Right atrium auricular region (tissue), 2 donors: ENCODE measurements at regions not wholly inside any gene's neighbourhood (a gene's known extent, or its start where the extent isn't known, plus 50 kb on each side); places are given as distances from the start of the nearest gene placed in this dataset.

Source experiments
- DNase-seq: peaks from one replicate; pipeline ENCODE4 v3.0.0-alpha.2; 2019; ENCODE audit warnings: low spot score
- H3K27ac ChIP-seq, 2 donors: fragments of 200-600 bp; sonication (generic); 1 replicate in 1 of 2; 2 replicates in 1 of 2; pipeline ENCODE4 v1.5.1; 2016 to 2019
- H3K27me3 ChIP-seq, 2 donors: fragments of 200-600 bp; sonication (generic); one replicate each; pipeline versions ENCODE4 v1.5.1 to v1.6.0; 2017 to 2019
- H3K36me3 ChIP-seq: fragments of 200-600 bp; sonication (generic); one replicate; pipeline ENCODE4 v1.5.1; 2016
- H3K4me1 ChIP-seq, 2 donors: fragments of 200-600 bp; sonication (generic); one replicate each; pipeline versions ENCODE4 v1.5.1 to v1.6.0; 2017 to 2019
- H3K4me3 ChIP-seq, 2 donors: fragments of 200-600 bp; sonication (generic); 1 replicate in 1 of 2; 2 replicates in 1 of 2; pipeline ENCODE4 v1.5.1; 2017 to 2019; ENCODE audit warnings: mild to moderate bottlenecking in 1 of 2, moderate library complexity in 1 of 2
- H3K9me3 ChIP-seq, 2 donors: fragments of 200-600 bp; sonication (generic); one replicate each; pipeline ENCODE4 v1.5.1; 2019
- TF ChIP-seq, protein P1 (sequence below), 2 donors: fragments of 200-600 bp; sonication (generic); IDR thresholded peaks; one replicate each; pipeline ENCODE4 v1.5.1; 2019; ENCODE audit warnings: antibody characterized with exemption in 2 of 2

DNA sequence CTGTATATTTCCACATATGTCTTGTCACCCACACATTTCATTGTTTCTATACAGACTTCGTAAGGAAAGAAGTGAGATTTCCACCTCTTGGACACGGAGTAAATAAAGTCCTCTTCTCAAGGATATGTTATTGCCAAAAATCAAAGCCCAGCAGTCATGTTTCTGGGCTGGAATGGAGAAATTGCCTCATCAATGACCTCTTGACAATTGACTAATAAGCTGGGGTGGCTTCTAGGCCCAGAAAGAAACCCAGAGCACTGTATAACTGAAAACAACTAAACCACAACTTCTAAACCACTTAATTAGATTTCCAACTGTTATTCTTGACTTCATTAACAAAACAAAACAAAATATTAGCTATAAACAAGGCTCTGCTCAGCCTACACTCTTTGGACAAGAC lies 56.4 kb upstream of the SLC24A5 start:
- TF ChIP-seq, protein P1, sequence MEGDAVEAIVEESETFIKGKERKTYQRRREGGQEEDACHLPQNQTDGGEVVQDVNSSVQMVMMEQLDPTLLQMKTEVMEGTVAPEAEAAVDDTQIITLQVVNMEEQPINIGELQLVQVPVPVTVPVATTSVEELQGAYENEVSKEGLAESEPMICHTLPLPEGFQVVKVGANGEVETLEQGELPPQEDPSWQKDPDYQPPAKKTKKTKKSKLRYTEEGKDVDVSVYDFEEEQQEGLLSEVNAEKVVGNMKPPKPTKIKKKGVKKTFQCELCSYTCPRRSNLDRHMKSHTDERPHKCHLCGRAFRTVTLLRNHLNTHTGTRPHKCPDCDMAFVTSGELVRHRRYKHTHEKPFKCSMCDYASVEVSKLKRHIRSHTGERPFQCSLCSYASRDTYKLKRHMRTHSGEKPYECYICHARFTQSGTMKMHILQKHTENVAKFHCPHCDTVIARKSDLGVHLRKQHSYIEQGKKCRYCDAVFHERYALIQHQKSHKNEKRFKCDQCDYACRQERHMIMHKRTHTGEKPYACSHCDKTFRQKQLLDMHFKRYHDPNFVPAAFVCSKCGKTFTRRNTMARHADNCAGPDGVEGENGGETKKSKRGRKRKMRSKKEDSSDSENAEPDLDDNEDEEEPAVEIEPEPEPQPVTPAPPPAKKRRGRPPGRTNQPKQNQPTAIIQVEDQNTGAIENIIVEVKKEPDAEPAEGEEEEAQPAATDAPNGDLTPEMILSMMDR (IDR thresholded peaks at IDR 0.05): no peak
- H3K4me1 ChIP-seq: no peaks in the 10 kb centered on the region
- H3K27me3 ChIP-seq: no peaks in the 10 kb centered on the region

DNA sequence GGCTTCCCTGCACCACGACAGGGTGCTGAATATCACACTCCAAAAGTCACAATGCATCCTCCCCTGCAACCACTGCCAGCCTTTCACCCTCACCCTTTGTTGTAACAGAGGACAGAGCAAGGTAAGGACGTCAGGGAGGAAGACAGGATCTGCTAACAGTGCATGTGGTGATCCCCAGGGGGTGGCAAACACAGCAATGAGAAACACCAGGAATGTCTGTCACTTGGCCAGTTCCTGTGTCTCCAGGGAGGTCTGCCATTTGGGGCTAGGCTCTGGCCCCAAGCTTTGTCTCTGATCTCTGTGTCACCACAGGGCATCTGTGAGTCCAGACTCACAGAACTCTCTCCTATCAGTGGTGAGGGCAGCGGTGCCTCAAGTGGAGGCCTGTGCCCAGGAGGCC lies 54.3 kb upstream of the SLC24A5 start:
- Histone ChIP-seq H3K27ac (no peak overlapping the region), H3K4me3 (no peak overlapping the region), H3K27me3 (no peaks in the 10 kb centered on the region), H3K4me1 (no peaks in the 10 kb centered on the region), H3K9me3 (no peaks in the 10 kb centered on the region), H3K36me3 (no peaks in the 10 kb centered on the region)
- no peak for DNase-seq
- TF ChIP-seq, protein P1 (IDR thresholded peaks at IDR 0.05): no peak

More for the DNA sequence above, 56.4 kb upstream of the SLC24A5 start:
- no peak for DNase-seq
- Histone ChIP-seq H3K4me3 (no peak overlapping the region), H3K27ac (no peak overlapping the region), H3K36me3 (no peaks in the 10 kb centered on the region), H3K9me3 (no peaks in the 10 kb centered on the region)
